ENCODE measurements at regions not wholly inside any gene's neighbourhood (a gene's known extent, or its start where the extent isn't known, plus 50 kb on each side); places are given as distances from the start of the nearest gene placed in this dataset.

- no peak overlapping the region for H3K27ac ChIP-seq
- H3K9me3 ChIP-seq, result no peaks in the 10 kb centered on the region
- WGBS (ENCODE audit: insufficient coverage, low coverage, low lambda C conversion rate, missing lambda C conversion rate), result 58% methylated on average over 5 of the region's 5 CpGs
- H3K36me3 ChIP-seq, result no peaks in the 10 kb centered on the region
- H3K27me3 ChIP-seq, result no peaks in the 10 kb centered on the region
- no peaks in the 10 kb centered on the region for H3K4me1 ChIP-seq
- ATAC-seq, result no peak
- no peak for DNase-seq
- intact Hi-C loops (cut with DNase I), result no loop called here
- no peak overlapping the region for H3K4me3 ChIP-seq
- TF ChIP-seq POLR2A (IDR thresholded peaks at IDR 0.05) (no peak), CTCF (IDR thresholded peaks at IDR 0.05) (no peak)
Observed at GRCh38 chr10:71159892-71160291, 52.5 kb upstream of the UNC5B start.

- no peak overlapping the region for H3K27ac ChIP-seq
- no peaks in the 10 kb centered on the region for H3K9me3 ChIP-seq
- no peaks in the 10 kb centered on the region for H3K36me3 ChIP-seq
- DNase-seq, result no peak
- H3K4me1 ChIP-seq, result no peaks in the 10 kb centered on the region
- intact Hi-C loops (cut with DNase I), result no loop called here
- 72% methylated on average over 4 of the region's 4 CpGs for WGBS (ENCODE audit: insufficient coverage, low coverage, low lambda C conversion rate, missing lambda C conversion rate)
- H3K4me3 ChIP-seq, result no peak overlapping the region
- no peak for ATAC-seq
- TF ChIP-seq CTCF (IDR thresholded peaks at IDR 0.05), result no peak
- no peak for TF ChIP-seq POLR2A (IDR thresholded peaks at IDR 0.05)
- H3K27me3 ChIP-seq, result no peaks in the 10 kb centered on the region
Observed at GRCh38 chr10:71161425-71161824, 50.9 kb upstream of the UNC5B start.

Measured in right lobe of liver (tissue), 6 donors.